Osteoblast (primary cell): ENCODE measurements at regions not wholly inside any gene's neighbourhood (a gene's known extent, or its start where the extent isn't known, plus 50 kb on each side); places are given as distances from the start of the nearest gene placed in this dataset.

Experiments
- DNase-seq: peaks from one replicate; pipeline ENCODE4 v3.0.0; 2011; ENCODE audit warnings: low spot score, mixed read lengths; ENCODE audit not compliant: insufficient read length; ENCODE audit errors: missing footprints
- H2AFZ ChIP-seq: 2 replicates; pipeline ENCODE4 v1.6.0; 2011; ENCODE audit warnings: mild to moderate bottlenecking, low read length
- H3K27ac ChIP-seq: 2 replicates; pipeline ENCODE4 v1.5.1; 2011; ENCODE audit warnings: mild to moderate bottlenecking, low read depth, low read length, moderate library complexity
- H3K27me3 ChIP-seq: 2 replicates; pipeline ENCODE4 v1.6.0; 2012; ENCODE audit warnings: mild to moderate bottlenecking, control low read depth, inconsistent platforms, low read length, moderate library complexity; ENCODE audit not compliant: insufficient read depth
- H3K36me3 ChIP-seq: 2 replicates; pipeline ENCODE4 v1.5.1; 2011; ENCODE audit warnings: mild to moderate bottlenecking, low read length, control low read depth, moderate library complexity; ENCODE audit not compliant: insufficient read depth
- H3K4me1 ChIP-seq: 2 replicates; pipeline ENCODE4 v1.5.1; 2011; ENCODE audit warnings: mild to moderate bottlenecking, low read length, control low read depth, moderate library complexity; ENCODE audit not compliant: insufficient read depth
- H3K4me2 ChIP-seq: 2 replicates; pipeline ENCODE4 v1.6.0; 2011; ENCODE audit warnings: mild to moderate bottlenecking, low read length; ENCODE audit not compliant: insufficient read depth
- H3K4me3 ChIP-seq: fragments of 200-600 bp; sonication (generic); 3 replicates; pipeline ENCODE4 v1.5.1; 2012; ENCODE audit warnings: mild to moderate bottlenecking, low read length, inconsistent platforms; ENCODE audit not compliant: insufficient read depth
- H3K79me2 ChIP-seq: 2 replicates; pipeline ENCODE4 v1.6.0; 2012; ENCODE audit warnings: mild to moderate bottlenecking, low read length, control low read depth, inconsistent platforms; ENCODE audit not compliant: insufficient read depth
- H3K9me3 ChIP-seq: 2 replicates; pipeline ENCODE4 v1.5.1; 2011; ENCODE audit warnings: low read depth, low read length, control low read depth
- H4K20me1 ChIP-seq: 2 replicates; pipeline ENCODE4 v1.6.0; 2012; ENCODE audit warnings: mild to moderate bottlenecking, low read length, control low read depth; ENCODE audit not compliant: insufficient read depth
- CTCF ChIP-seq: IDR thresholded peaks from 2 replicates; pipeline ENCODE4 v1.5.1; 2011; ENCODE audit warnings: mild to moderate bottlenecking, low read depth, low read length, moderate library complexity; ENCODE audit errors: extremely low read depth

DNA sequence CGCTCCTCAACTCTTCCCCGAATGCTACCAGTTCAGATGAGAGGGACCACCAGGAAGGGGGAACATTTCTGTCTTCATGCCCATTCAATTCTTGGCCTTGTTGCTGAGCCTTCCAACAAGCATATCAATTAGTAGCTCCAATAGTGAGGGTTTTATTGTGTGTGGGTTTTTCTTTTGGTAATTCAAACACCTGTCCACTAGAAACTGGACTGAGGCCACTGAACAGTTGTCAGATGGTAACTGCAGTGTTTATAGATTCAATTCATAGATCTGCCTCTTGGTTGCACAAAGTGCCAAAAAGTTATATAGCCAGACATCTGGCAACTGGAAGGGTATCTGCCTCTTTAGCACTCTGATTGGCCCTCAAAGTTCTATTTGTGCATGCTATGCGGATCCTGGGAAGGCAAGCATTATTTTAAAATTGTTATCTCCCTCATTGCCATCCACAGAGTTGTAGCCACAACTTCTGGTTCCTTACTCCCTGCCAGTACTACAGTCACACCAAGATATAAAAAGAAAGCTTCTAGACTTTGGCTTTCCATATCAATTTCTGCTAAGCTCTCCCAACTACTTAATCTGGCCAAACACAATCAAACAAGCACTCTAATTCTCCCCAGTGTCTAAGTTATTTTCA lies 83.3 kb upstream of the ZNF521 start:
- no peak for DNase-seq
- no peak for TF ChIP-seq CTCF
- H3K27ac ChIP-seq, result no peak overlapping the region
- no peak overlapping the region for H2AFZ ChIP-seq
- H3K4me2 ChIP-seq, result no peak overlapping the region
- no peak overlapping the region for H3K4me3 ChIP-seq
- no peaks in the 10 kb centered on the region for H3K27me3 ChIP-seq
- H3K4me1 ChIP-seq, result no peaks in the 10 kb centered on the region
- H3K79me2 ChIP-seq, result no peaks in the 10 kb centered on the region
- no peaks in the 10 kb centered on the region for H3K9me3 ChIP-seq
- H4K20me1 ChIP-seq, result no peaks in the 10 kb centered on the region
- no peaks in the 10 kb centered on the region for H3K36me3 ChIP-seq

- Histone ChIP-seq H3K4me1 (no peaks in the 10 kb centered on the region), H3K36me3 (no peaks in the 10 kb centered on the region), H3K9me3 (no peaks in the 10 kb centered on the region), H4K20me1 (no peaks in the 10 kb centered on the region), H2AFZ (no peak overlapping the region), H3K4me2 (no peak overlapping the region), H3K4me3 (no peak overlapping the region), H3K79me2 (no peaks in the 10 kb centered on the region), H3K27ac (no peak overlapping the region), H3K27me3 (no peaks in the 10 kb centered on the region)
- DNase-seq, result no peak
- no peak for TF ChIP-seq CTCF
Observed at GRCh38 chr18:25434745-25435144, 82.8 kb upstream of the ZNF521 start.

GRCh38 chr18:25433590-25433989 lies 81.6 kb upstream of the ZNF521 start:
- H4K20me1 ChIP-seq, result no peaks in the 10 kb centered on the region
- no peak overlapping the region for H3K4me2 ChIP-seq

DNA sequence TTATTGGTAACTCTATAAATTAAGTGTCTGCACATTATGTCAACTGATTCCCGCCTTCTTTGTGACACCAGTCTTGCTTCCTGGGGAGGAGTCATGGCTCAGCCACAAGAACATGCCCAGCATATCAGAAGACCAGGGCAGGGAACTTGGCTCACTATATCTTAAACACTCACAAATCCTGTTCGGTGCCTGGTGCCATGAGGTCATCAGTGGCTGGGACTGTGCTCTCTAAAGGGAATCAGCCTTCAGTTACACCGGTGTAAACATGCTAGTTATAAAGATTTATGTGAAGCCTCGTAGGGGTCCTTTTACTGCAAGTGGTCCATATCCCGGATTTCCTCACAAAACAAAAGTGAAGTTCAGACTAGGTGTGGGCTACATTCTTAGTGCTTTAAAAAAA lies 73.1 kb upstream of the ZNF521 start:
- Histone ChIP-seq H3K9me3 (no peaks in the 10 kb centered on the region), H3K4me3 (no peak overlapping the region), H3K36me3 (no peaks in the 10 kb centered on the region), H3K27ac (no peak overlapping the region), H3K4me2 (no peak overlapping the region), H4K20me1 (no peaks in the 10 kb centered on the region), H2AFZ (no peak overlapping the region), H3K27me3 (no peaks in the 10 kb centered on the region), H3K79me2 (no peaks in the 10 kb centered on the region), H3K4me1 (no peaks in the 10 kb centered on the region)
- peak; percentile 25 for DNase-seq
- no peak for TF ChIP-seq CTCF

More at GRCh38 chr18:25433590-25433989, 81.6 kb upstream of the ZNF521 start:
- H3K79me2 ChIP-seq, result no peaks in the 10 kb centered on the region
- no peak for DNase-seq
- no peak for TF ChIP-seq CTCF
- H3K4me3 ChIP-seq, result no peak overlapping the region
- H3K27ac ChIP-seq, result no peak overlapping the region
- H2AFZ ChIP-seq, result no peak overlapping the region
- H3K27me3 ChIP-seq, result no peaks in the 10 kb centered on the region
- no peaks in the 10 kb centered on the region for H3K9me3 ChIP-seq
- no peaks in the 10 kb centered on the region for H3K4me1 ChIP-seq
- H3K36me3 ChIP-seq, result no peaks in the 10 kb centered on the region
